ENCODE measurements at regions not wholly inside any gene's neighbourhood (a gene's known extent, or its start where the extent isn't known, plus 50 kb on each side); places are given as distances from the start of the nearest gene placed in this dataset.
A peak's percentile ranks its signal among the peaks of the same experiment; 100 is the strongest.
"Not testable (repeated sequence)": the region's sequence is repeated elsewhere in the genome, so short reads cannot be mapped to it uniquely, and the experiment has no call there.

DNA sequence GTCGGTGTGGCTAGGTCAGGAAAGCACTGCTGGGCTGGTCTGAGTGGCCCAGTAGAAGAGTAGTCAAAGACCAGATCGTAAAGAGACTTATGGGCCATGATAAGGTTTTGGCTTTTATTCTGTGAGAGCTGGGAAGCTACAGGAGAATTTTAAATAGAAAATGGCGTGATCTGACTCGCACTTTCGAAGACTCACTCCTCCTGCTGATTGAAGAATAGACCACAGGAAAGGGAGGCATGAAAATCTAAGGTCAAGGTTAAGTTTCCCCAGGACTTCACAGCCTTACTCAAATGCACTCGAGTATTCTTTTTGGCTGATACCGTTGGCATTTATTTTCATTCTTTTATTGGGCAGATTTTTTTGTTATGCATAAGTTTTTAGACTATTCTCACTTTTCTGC lies 231.4 kb upstream of the ANKRD50 start:
- no peak for DNase-seq

DNA sequence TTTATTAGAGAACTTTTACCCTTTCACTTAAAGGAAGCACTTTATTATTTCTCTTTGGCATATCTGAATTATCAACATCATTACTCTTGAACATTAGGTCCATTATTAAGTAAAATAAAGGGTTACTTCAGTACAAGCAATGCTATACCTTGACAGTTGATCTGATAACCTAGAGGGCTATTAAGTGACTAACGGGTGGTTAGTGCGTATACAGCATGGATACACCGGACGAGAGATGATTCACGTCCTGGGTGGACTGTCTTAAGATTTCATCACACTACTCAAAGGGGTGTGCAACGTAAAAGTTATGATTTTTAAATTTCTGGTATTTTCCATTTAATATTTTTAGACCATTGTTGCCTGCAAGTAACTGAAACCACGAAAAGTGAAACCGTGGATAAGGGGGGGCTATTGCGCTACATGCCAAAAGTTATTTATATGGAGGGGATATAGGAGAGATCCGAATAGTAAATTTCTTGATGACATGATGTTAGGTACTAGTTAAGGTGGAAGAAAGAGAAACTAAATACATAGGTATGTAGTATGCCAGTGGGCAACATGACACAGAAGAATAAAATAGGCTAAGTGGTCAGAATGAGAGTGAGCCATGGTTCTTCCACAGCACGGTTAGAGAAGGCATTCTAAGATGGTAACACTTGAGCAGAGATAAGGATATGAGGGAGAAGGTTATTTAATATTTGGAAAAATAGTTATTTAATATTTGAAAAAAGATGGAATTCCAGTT lies 230.8 kb upstream of the ANKRD50 start:
- DNase-seq, result no peak

DNA sequence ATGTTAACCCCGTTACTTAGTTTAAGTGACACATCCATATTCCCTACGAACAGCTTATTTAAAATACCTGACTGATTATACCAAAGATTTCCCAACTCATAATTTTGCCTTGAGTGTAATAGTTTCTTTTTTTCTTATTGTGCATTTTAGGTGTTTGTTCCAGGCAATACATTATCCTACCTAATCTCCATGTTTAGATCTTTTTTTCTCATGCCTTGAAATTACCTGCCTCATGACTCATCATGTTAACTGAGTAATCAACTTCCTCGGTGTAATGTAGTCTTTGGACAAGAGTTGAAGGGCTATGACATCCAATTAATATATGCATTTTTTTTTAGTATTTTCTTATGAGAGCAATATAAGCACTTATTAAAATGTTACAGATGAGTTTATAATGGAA lies 228.7 kb upstream of the ANKRD50 start:
- no peak for DNase-seq

DNA sequence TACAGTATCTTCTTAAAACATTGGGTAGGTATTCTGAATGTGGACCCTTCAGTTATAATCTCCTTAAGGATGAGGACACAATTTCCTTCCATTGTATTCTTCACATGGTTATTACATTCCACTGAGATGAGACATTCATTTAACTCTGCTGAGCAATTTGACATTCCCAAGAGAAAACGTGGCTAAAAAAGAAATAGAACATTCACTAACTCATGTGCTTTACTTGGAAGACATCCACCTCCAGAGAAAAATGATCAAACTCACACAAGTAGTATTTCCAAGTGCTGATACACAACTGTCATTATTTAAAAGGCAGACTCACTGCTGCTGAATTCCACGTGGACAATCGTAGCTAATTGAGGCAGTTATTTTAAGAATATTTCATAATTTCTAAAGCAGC lies 227.9 kb upstream of the ANKRD50 start:
- DNase-seq, result no peak

DNA sequence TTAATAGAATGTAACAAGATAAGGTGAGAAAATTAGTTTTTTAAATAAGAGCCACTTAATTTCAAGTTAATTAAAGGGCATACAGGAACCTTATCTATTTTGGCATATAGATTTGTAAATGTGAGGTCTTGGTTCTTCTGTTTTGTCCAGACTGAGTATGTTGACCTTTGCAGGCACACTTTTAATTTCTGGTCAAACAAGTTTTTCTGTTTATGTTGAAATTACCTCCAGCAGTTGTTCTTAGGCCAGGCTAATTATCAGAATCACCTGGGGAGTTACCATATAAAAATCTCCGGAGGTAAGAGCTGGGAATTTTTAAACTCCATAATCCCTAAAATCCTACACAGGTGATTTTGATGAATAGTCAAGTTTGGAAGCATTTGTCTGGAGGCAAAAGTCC lies 227.4 kb upstream of the ANKRD50 start:
- no peak for DNase-seq

DNA sequence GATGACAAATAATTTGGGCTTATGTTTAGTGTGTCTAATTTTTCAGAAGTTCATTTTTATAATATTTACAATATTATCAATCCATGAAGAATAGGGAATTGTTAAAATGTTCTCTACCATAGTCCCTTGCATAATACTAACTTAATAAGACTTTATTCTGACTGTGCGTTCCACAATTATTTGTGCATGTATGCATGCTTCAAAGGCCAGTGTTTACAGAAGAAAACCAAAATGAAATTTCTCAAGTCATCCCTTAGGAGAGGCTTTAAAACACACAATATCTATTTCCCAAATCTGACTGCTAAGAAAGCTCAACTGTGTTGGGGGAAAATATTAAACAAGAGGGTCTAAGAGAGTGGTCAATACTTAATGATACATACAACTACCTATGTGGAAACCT lies 226.3 kb upstream of the ANKRD50 start:
- no peak for DNase-seq

DNA sequence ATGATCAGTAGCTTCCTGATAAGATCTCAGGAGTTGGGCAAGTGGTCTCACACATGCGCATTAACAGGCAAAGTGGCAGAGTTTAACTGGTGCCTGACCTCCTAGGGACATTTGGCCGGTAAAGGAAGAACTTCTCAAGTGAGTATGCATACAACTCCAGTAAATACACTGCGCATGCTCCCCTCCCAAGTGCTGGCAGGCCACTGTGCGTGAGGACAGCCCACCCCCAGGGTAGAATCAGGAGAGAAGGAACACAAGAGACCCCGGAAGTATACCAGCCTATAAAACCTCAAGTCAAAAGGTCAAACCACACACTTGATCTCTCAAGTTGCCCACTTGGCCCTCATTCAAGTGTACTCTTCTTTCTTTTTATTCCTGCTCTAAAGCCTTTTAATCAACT lies 225.5 kb upstream of the ANKRD50 start:
- no peak for DNase-seq

DNA sequence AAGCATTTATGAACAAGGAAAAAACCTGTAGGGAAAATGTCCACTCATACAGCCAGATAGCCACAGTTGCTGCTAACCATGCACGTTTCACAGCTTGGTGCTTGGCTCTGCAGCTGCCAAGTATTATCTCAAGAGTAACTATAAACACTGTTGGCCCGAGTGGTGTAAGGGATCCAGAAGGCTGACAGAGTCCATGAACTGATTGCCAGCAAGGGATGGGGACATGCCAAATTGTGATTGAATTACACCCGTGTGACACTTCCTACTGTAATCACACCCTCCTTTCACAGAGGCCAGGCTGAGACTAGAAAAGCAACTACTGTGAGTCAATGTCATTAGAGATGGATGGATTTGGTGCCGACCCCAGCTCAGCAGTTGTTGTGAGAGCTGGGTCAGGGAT lies 223.9 kb upstream of the ANKRD50 start:
- DNase-seq, result no peak

DNA sequence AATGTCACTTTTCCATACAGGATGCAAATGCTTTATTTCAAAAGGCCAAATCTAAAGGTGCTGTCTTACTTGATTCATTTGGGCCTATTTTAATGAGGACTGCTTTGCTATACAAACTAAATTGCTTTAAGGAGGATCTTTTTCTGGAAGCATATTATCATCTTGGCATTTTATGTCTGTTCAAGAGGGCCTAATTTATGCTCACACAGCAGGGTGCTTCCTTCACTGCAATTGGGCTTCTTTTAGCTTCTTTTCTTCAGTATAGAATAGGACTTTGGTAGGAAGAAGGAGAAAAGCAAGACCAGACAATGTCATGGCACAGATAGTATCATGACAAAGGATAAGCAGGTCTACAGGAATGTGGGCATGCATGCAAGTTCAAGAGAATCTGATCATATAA lies 222.4 kb upstream of the ANKRD50 start:
- no peak for DNase-seq

DNA sequence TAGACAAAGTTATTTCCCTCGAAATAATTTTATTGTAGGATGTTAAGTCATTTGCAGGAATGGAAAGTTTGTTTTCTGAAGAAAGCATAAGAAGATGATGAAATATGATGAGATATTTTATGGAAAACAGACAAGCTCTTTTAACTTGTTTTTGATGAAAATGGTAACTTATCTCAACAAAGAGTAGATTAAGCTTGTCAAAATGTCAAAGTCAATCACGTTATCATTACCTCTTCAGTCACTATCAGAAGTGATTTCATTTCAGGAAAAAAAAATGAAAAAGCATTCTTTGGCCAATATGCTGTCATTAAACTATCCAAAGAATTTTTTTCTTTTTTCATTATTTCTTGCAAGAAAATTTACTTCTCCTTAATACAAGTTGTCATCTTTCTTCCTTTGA lies 221.0 kb upstream of the ANKRD50 start:
- no peak for DNase-seq

DNA sequence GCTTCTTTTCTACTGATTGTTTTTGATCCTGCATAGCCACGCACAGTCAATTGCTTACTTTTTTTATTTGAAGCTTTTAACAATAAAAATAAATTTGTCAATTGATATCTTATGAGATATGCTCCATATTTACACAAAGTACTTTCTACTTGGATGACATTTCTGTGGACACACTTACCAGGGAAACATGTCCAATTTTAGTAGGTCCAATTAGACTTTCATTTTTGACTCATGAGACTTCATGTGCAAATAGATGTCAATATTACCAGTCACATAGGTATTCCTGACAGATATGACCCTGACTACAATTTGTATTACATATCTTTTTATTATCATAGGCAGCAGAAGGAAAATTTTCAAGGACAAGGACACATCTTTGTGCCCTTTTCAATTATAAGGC lies 219.9 kb upstream of the ANKRD50 start:
- no peak for DNase-seq

DNA sequence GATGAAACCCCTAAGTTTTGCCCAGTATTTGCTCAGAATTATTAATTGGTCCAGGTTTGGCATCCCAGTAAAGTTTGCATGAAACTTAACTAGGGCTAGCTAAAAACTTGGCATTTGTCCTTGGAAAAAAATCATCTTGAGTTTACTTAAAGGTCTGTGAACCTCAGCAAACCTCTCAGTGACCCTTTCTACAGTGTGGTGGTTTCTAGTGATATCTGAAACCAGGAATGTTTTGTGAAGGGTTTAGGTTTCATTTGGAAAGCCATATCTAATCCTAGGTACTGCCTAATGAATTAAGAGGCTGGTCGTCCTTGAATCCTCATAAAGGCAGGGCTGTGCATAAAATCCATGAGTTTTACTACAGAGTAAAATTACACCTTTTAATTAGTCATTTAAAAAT lies 218.5 kb upstream of the ANKRD50 start:
- DNase-seq, result no peak

DNA sequence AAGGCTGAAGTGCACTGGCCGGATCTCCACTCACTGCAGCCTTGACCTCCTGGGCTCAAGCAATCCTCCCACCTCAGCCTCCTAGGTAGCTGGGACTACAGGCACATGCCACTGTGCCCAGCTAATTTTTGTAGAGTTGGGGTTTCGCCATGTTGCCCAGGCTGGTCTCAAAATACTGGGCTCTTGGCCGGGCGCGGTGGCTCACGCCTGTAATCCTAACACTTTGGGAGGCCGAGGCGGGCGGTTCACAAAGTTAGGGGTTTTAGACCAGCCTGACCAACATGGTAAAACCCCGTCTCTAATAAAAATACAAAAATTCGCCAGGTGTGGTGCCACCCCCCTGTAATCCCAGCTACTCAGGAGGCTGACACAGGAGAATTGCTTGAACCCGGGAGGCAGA lies 210.2 kb upstream of the ANKRD50 start:
- not testable (repeated sequence) for DNase-seq

DNA sequence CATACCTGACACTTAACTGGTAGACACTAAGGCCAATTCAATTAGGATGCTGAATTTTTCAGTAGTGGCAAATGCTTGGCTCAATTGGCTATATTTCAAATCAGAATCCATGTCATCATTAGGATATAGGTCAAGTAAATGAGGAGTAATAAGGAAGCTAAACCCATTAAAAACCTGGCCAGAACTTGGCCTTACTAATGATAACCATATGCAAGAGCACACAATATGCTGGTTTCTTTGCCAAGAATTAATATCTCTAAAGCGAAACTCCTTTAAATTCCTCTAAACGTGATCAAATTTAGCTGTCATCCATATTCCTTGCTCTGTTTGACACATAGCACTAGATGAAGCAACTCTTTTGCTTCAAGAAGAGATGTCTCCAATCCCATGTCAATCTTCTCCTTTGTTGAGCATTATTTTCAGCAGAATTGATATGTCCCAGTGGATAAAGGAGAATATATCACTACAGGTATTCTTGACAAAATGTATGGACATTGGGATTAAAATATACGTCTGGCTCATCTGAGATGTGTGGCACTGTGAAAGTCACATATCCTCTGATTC lies 206.1 kb upstream of the ANKRD50 start:
- no peak for DNase-seq

DNA sequence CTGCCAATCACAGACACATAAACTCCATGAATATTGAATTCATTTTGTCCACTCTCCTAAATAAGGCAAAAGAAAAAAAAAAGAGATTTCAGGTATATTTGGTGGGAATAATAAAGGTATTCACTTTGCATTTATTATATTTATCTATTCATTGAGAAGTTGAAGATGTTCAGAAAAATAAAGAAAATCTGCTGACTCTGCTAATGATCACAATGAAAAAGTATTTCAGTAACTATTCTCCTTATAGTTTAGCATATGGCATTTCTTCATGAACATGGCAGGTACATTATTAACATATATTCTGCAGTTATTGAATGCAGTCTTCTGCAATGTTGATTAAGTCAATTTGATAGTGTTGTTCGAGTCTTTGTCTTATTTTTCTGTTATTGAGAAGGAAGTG lies 202.5 kb upstream of the ANKRD50 start:
- no peak for DNase-seq

DNA sequence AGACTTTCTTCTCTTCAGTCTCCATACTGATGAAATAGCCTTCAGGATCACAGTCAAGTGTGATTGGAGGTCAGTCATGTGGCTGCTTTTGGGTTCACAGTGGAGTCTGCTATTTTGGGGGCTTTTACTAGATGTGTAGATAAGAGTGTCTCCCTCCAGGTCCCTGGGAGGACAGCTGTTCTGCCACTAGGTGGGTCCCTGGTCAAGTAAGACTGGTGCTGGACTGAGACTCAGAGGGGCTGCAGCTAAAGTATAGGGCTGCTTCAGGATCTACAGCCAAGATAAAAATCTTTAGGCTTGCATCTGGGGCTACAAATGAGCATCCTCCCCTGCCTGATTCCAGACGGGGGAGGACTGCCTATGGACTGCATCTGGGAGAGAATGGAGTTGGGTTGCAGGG lies 200.7 kb upstream of the ANKRD50 start:
- no peak for DNase-seq

DNA sequence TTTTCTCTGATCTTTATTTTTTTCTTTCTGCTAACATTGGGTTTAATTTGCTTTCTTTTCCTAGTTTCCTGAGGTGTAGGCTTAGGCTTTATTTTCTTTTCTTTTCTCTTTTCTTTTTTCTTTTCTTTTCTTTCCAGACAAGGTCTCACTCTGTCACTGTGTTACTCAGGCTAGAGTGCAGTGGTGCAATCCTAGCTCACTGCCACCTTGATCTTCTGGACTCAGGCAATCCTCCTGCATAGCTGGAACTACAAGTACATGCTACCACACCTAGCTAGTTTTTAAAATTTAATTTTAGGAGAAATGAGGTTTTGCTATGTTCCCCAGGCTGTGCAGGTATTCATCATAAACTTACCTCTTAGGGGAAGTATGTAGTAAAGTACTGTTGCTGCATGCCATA lies 197.8 kb upstream of the ANKRD50 start:
- no peak for DNase-seq

DNA sequence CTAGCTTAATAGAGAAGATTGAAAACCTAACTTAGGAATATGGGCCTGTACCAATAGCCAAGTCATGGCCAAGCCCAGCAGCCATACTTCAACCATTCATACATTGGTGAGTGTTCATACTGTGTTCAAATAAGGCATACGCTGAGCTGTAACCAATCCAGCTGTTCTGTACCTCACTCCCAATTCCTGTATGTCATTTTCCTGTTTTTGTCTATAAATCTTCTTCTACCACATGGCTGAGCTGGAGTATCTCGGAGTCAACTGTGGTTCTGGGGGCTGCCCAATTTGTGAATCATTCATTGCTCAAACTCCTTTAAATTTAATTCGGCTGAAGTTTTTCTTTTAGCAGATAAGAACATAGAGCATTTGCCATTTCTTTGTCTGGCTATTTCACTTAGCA lies 195.3 kb upstream of the ANKRD50 start:
- DNase-seq, result no peak

DNA sequence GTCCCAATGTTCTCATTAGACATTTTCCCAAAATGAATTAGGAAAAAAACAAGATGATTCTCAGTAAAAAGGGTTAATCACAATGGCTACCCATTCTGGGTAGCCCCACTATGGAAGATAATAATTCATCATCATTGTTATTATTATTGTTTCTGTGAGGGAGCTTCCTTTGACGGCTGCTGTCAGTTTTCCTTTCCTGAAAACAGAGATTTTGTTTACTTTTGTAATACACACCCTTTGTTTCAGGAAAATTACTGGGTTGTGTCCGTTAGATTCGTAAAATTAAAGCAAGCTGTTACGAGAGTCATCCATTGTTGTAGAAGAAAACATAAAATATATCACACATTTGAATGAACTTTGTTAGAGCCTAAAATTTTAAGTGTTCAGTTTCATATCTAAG lies 192.9 kb upstream of the ANKRD50 start:
- DNase-seq, result no peak

DNA sequence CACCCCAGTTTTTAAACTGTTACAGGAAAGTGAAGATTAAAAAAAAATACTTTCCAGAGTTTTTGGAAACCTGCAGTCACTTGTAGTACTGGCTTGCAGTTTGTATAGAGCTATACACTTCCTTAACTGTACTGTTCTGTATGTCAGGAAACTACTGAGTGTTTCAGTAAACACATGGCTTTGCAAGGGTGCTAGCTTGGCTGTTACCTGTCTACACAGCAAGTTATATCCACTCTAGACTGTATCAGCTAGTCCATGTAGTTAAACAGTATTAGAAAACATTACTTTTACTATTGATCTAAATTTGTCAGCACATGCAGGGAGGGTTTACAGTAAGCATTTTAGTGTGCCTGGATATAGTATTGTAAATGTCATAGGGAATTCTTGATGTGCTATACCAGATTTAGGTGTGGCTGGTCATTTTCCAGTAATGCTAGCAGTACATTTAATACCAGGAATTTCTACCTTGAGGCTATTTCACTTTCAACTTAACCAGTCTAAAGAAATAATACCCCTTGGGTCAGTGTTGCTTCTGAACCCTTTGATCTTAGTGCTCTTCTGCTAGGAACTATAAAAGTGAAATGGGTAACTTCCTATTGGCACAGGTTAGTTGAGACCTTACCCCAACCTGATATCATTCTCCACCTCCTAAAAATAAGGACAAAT lies 192.3 kb upstream of the ANKRD50 start:
- DNase-seq, result no peak

DNA sequence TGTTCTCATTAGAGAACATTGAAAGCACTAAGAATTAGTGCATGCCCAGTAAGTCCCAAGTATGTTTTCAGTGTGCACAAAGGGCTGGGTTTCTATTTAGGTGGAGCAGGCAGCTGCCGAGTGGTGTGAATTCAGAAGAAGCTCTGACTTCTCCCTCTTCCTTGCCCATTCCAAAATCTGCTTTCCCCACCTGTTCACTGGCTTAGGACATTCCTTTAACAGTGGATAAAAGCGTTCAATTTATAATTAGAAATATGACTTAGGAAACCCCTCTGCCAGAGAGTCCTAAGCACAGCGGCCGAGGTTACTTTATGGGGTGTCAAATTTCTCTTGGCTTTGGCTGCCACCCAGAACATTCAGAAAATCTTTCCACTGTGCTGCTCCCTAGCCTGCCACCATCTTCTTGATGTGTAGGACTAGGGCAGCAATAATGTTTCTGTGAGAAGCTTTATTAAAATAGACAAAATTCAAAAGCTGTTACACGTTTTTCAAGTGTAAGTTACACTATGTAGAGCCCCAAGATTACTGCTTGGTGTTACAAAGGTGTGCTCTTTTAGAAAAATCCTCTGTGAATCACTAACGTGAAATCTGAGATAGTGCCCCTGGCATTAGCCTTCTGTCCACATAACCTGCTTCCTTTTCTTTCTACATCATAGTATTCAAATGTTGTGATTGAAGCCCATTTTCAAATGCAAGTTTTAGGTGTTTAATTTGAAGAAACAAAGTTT lies 191.6 kb upstream of the ANKRD50 start:
- DNase-seq, result peak in 1 of 56 donors; percentile 0

DNA sequence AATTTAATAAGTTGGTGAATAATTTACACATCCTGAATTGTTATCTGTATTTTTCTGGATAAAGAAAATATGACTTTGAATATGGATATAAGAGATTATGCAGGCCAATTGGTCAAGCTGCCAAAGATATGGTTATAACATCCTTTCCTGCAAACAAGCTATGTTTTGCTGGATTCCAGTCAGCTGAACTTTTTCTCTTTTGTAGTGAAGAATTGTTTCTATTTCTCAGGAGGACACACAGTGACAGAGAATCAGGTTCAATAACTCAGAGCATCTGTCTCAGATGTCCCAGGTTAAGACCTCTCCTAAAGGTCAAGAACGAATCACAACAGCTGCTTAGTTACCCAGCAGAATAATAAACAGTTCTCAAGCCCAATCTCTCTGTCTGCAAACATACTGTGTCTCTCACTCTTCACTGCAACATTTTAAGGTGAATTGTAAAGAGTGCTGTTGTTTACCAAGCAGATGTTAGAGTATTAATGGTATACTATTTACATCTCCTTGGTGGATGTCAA lies 189.5 kb upstream of the ANKRD50 start:
- no peak for DNase-seq
